ENCODE measurements at regions not wholly inside any gene's neighbourhood (a gene's known extent, or its start where the extent isn't known, plus 50 kb on each side); places are given as distances from the start of the nearest gene placed in this dataset.

DNA sequence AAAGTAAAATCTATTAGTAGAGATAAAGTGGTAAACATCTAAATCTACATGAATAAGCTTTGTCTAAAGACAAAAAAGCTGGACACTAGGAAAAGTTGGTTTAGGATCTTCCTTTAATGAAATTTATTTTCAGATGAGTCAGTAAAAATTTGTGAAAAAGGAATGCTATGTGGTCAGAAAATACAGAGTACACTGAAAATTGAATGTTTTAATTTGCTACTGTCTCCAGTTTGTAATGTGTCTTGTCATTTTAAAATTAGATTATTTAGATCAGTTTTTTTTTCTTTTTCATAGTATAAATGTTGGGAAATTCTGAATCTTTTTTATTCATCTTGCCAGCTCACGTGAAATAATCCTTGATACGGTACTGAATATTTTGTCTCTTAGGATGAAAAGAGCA lies 56.9 kb downstream of the SLITRK6 start:
- DNase-seq (ENCODE audit: insufficient read length, low spot score) (no peak), FAIRE-seq (no peak)

DNA sequence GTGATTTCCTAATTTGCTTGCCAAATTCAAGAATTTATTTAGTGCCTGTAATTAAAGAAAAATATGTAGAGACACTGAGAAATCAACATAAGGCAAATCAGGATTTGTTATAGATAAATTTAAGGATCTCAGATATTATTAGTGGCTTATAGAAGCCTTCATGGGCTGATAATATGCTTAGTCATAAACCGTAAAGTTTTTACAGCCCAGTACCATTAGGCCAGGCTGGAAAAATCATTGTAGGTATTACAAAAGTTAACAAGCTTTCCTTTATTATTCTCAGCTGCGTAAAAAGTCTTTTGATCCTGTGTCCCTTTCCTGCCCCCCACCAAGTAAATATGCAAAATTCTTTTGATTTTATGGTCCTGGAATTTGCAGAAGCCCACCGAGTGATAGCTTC lies 58.2 kb downstream of the SLITRK6 start:
- no peak for DNase-seq (ENCODE audit: insufficient read length, low spot score)
- no peak for FAIRE-seq

- no peak for FAIRE-seq
Measured at GRCh38 chr13:85738696-85739320, 60.4 kb downstream of the SLITRK6 start.

GRCh38 chr13:85737952-85738351 lies 61.3 kb downstream of the SLITRK6 start:
- no peak for DNase-seq (ENCODE audit: insufficient read length, low spot score)
- no peak for FAIRE-seq

More at GRCh38 chr13:85738696-85739320, 60.4 kb downstream of the SLITRK6 start:
- no peak for DNase-seq (ENCODE audit: insufficient read length, low spot score)

- DNase-seq (ENCODE audit: insufficient read length, low spot score), result no peak
Measured at GRCh38 chr13:85729296-85729695, 69.9 kb downstream of the SLITRK6 start.

GRCh38 chr13:85728811-85729210 lies 70.4 kb downstream of the SLITRK6 start:
- DNase-seq (ENCODE audit: insufficient read length, low spot score) (no peak), FAIRE-seq (no peak)

More at GRCh38 chr13:85729296-85729695, 69.9 kb downstream of the SLITRK6 start:
- FAIRE-seq, result no peak

- FAIRE-seq (no peak), DNase-seq (ENCODE audit: insufficient read length, low spot score) (no peak)
Measured at GRCh38 chr13:85725433-85725832, 73.8 kb downstream of the SLITRK6 start.

GRCh38 chr13:85724546-85725432 lies 74.4 kb downstream of the SLITRK6 start:
- DNase-seq (ENCODE audit: insufficient read length, low spot score), result no peak
- FAIRE-seq, result no peak

- no peak for FAIRE-seq
- DNase-seq (ENCODE audit: insufficient read length, low spot score), result no peak
Measured at GRCh38 chr13:85719749-85720148, 79.5 kb downstream of the SLITRK6 start.

DNA sequence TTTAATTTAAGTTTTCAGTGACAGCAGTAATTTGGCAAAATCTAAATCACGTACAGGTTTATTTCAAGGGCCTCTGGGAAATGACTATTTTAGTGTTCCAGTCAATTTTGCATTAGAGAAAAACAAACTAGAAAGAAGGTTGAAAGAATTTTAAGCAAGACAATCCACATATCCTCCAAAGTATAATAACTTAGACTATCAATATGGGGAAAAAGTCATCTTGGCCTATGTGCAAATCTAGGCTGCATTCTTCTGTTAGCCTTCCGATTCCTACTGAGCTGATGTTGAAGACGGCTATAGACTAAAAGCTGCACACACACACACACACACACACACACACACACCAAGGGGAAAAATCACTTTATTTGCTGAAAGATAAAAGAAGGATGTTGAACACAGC lies 81.3 kb downstream of the SLITRK6 start:
- FAIRE-seq (no peak), DNase-seq (ENCODE audit: insufficient read length, low spot score) (no peak)

DNA sequence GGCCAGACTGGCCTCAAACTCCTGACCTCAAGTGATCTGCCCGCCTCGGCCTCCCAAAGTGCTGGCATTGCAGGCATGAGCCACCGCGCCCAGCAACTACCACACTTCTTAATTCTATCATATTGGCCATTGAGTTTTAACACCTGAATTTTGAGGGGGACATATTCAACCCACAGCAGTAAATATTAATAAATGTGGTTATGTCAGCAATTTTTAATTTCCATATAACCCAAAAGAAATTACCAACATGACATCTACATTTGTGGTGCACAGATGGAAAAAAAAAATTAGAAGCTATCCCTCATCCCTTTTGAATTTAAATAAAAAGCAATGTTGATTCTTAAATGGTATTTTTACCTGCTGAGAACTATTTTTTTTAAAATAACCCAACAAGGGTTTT lies 88.7 kb downstream of the SLITRK6 start:
- FAIRE-seq, result no peak
- no peak for DNase-seq (ENCODE audit: insufficient read length, low spot score)

- DNase-seq (ENCODE audit: insufficient read length, low spot score), result no peak
- FAIRE-seq, result no peak
Measured at GRCh38 chr13:85709721-85710120, 89.5 kb downstream of the SLITRK6 start.

- FAIRE-seq (no peak), DNase-seq (ENCODE audit: insufficient read length, low spot score) (no peak)
Measured at GRCh38 chr13:85709072-85709471, 90.1 kb downstream of the SLITRK6 start.

DNA sequence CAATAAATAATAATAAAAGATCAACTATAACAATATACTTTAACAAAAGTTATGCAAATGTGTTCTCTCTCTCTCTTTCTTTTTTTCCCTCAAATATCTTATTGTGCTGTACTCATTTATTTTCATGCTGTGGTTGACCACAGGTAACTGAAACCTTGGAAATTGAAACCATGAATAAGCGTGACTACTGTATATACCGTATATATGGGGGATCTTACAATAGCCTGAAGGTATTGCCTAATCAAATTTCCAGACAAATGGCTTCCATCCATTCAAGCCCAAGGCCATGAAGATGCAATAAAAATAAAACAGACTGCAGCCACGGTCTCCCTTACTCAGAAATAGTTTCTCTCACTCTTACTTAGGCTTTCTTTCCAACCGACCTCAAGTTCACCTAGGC lies 98.3 kb downstream of the SLITRK6 start:
- FAIRE-seq, result no peak
- DNase-seq (ENCODE audit: insufficient read length, low spot score), result no peak

- FAIRE-seq, result no peak
- DNase-seq (ENCODE audit: insufficient read length, low spot score), result no peak
Measured at GRCh38 chr13:85698256-85698655, 101.0 kb downstream of the SLITRK6 start.

DNA sequence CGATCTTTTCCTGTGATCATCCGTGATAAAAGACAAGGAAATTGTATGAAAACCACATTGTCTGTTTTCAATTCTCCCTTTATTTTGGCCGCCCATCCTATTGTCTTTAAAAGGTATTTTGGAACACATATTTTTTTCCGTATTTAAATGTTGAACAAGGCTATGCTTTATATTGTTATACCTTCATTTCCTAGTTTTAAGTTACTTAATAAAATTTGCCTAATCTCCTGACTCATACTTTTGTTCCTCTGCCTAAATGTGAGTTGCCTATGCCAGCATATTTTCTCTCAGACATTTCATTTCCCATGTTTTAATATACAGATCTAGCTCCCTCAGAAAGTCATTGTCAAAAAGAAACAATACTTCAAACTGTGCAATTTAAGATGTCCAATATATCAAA lies 104.2 kb downstream of the SLITRK6 start:
- FAIRE-seq (no peak), DNase-seq (ENCODE audit: insufficient read length, low spot score) (no peak)

GRCh38 chr13:85693889-85694511 lies 105.2 kb downstream of the SLITRK6 start:
- FAIRE-seq, result no peak
- DNase-seq (ENCODE audit: insufficient read length, low spot score), result no peak

DNA sequence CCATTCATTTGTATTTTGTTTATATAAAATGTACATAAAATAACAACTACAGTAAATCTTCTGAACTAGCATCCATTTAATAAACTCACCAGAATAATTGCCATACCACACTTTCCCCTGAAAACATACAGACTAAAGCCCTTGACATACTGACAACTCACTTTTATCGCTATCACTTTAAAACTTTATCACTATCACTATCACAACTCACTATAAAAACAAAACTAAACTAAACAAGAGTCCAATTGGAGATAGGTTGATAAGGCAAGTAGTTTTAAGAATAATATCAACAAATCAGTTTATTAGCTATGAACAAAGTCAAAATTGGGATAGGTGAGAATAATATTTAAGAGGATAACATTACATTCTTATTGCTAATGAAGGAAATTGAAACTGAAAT lies 108.9 kb downstream of the SLITRK6 start:
- no peak for FAIRE-seq
- no peak for DNase-seq (ENCODE audit: insufficient read length, low spot score)

DNA sequence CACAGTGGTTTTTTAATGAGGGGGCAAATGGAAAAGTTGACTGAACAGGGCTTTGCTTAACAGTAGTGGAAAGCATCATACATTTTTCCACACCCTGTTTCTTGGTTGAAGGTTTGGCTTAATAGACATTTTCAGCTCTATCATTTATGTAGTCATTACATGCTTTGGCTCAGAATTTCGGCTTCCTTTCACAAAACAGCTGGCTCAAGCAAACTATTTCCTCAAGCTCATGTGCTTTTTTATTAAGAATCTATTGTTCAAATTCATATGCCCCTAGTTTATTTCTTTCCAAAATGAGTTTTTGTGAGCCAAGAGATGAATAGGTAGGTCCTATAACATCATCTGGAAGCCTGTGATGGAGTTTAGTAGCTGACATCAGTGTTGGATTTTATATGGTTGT lies 113.8 kb downstream of the SLITRK6 start:
- FAIRE-seq (no peak), DNase-seq (ENCODE audit: insufficient read length, low spot score) (no peak)

DNA sequence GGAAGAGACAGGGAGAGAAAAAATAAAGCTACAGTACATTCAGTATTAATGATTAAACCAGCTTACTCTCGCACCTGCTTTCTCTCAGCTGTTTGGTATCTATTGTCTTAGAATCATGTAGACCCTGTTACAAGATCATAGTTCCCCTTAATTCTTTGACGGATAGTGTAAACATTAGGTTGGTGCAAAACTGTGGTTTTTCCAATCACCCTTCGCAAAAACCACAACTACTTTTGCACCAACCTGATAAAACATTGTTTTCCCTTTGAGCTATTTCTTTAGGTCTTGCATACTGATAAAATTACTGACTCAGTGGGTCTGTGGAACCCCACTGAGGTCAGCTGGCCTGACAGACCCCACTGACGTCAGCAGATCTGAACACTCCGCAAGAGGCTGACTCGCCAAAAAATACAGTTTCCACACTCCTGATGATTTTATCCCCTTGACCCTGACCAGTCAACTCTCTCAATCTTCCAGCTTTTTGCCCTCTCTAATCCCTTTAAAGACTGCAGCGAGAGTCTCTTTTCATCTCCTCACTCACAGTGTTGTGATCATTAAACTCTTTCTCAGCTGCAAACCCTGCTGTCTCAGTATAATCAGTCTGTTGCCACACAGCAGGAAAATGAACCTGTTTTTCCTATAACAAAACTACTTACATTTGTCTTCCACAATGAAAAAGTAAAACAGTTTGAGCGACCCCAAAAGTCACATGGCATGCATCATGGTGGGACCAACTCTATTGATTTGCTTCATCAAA lies 123.9 kb downstream of the SLITRK6 start:
- DNase-seq (ENCODE audit: insufficient read length, low spot score) (no peak), FAIRE-seq (no peak)

- DNase-seq (ENCODE audit: insufficient read length, low spot score) (no peak), FAIRE-seq (no peak)
Measured at GRCh38 chr13:85671336-85671735, 127.9 kb downstream of the SLITRK6 start.

Data from GM19239 (cell line).